AG20443 (cell line): ENCODE measurements at regions not wholly inside any gene's neighbourhood (a gene's known extent, or its start where the extent isn't known, plus 50 kb on each side); places are given as distances from the start of the nearest gene placed in this dataset.

ENCODE experiments used
- DNase-seq: peaks from one replicate; pipeline ENCODE4 v3.0.0; 2012; ENCODE audit warnings: low spot score, mixed read lengths

GRCh38 chr22:19574247-19574646, 50.0 kb upstream of the CLDN5 start:
- DNase-seq, result no peak

GRCh38 chr22:19576460-19577421, 52.5 kb upstream of the CLDN5 start:
- peak; percentile 80 for DNase-seq

GRCh38 chr22:19577422-19577966, 53.3 kb upstream of the CLDN5 start:
- no peak for DNase-seq

- DNase-seq, result no peak
Measured at GRCh38 chr22:19578180-19579004, 54.2 kb upstream of the CLDN5 start.

GRCh38 chr22:19579115-19579811, 55.1 kb upstream of the CLDN5 start:
- DNase-seq, result no peak

GRCh38 chr22:19579880-19580279, 55.7 kb upstream of the CLDN5 start:
- no peak for DNase-seq

GRCh38 chr22:19580291-19580890, 56.2 kb upstream of the CLDN5 start:
- no peak for DNase-seq

GRCh38 chr22:19582033-19582693, 58.0 kb upstream of the CLDN5 start:
- DNase-seq, result no peak

GRCh38 chr22:19586922-19587684, 62.9 kb upstream of the CLDN5 start:
- no peak for DNase-seq

- no peak for DNase-seq
Measured at GRCh38 chr22:19590696-19591095, 66.5 kb upstream of the CLDN5 start.

- DNase-seq, result no peak
Measured at GRCh38 chr22:19591568-19591967, 67.4 kb upstream of the CLDN5 start.

- no peak for DNase-seq
Measured at GRCh38 chr22:19592464-19592863, 68.3 kb upstream of the CLDN5 start.

- no peak for DNase-seq
Measured at GRCh38 chr22:19593991-19594569, 69.9 kb upstream of the CLDN5 start.

GRCh38 chr22:19595532-19595931, 71.3 kb upstream of the CLDN5 start:
- DNase-seq, result no peak

- DNase-seq, result no peak
Measured at GRCh38 chr22:19596680-19597398, 72.6 kb upstream of the CLDN5 start.

- DNase-seq, result no peak
Measured at GRCh38 chr22:19597399-19597735, 73.2 kb upstream of the CLDN5 start.

- no peak for DNase-seq
Measured at GRCh38 chr22:19598054-19598855, 74.0 kb upstream of the CLDN5 start.

- DNase-seq, result no peak
Measured at GRCh38 chr22:19599004-19599403, 74.8 kb upstream of the CLDN5 start.
